RWPE1 (cell line): ENCODE measurements at regions not wholly inside any gene's neighbourhood (a gene's known extent, or its start where the extent isn't known, plus 50 kb on each side); places are given as distances from the start of the nearest gene placed in this dataset.

Experiments
- CTCF ChIA-PET: fragments of 350-600 bp; sonication (Branson Sonifier 250); formaldehyde crosslinking; extraction: SDS; loops from one replicate; lab custom pipeline; 2021; lab: Yijun Ruan, JAX
- POLR2A ChIA-PET: fragments of 400-600 bp; formaldehyde crosslinking; extraction: SDS; loops from one replicate; lab custom pipeline; 2020; ENCODE audit warnings: antibody characterized with exemption; ENCODE audit not compliant: low non-redundant PET; lab: Yijun Ruan, JAX
- DNase-seq: peaks from one replicate; pipeline ENCODE4 v3.0.0; 2012; ENCODE audit warnings: low spot score
- H3K27ac ChIP-seq: fragments of 450-650 bp; 2 replicates; pipeline ENCODE4 v1.5.1; 2017
- CTCF ChIP-seq: fragments of 450-650 bp; conservative IDR thresholded peaks from 2 replicates; pipeline ENCODE4 v1.5.1; 2017; ENCODE audit warnings: low read depth, mild to moderate bottlenecking

DNA sequence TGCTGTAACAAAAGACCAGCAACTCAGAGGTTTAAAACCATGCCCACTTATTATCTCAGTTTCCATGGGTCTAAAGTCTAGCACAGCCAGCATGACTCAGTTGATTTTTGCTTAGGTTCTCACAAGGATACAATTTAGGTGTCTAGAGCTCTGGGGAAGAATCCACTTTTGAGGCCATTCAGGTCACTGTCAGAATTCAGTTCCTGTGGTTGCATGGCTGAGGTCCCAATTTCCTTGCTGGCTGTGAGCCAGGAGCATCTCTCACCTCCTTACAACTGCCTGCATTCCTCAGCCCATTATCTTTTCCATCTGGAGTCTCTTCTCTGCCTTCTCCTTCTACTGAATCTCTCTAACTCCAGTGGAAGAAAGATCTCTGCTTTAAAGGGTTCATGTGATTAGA is 240.5 kb upstream of the CFAP20DC start:
- TF ChIP-seq CTCF, result no peak
- POLR2A ChIA-PET, result no interaction called here
- no peak overlapping the region for H3K27ac ChIP-seq
- no peak for DNase-seq
- CTCF ChIA-PET, result interaction anchor here (0.5 kb wide), 1 partner anchor 16 kb away, joined by 3 read pairs; no protein-coding TSS in a partner anchor

GRCh38 chr3:59289831-59290230 is 240.0 kb upstream of the CFAP20DC start:
- H3K27ac ChIP-seq, result no peak overlapping the region
- TF ChIP-seq CTCF, result no peak
- DNase-seq, result no peak
- CTCF ChIA-PET, result interaction anchor here (0.5 kb wide), 1 partner anchor 16 kb away, joined by 3 read pairs; no protein-coding TSS in a partner anchor
- POLR2A ChIA-PET, result no interaction called here

GRCh38 chr3:59288951-59289350 is 239.1 kb upstream of the CFAP20DC start:
- H3K27ac ChIP-seq, result no peak overlapping the region
- no peak for DNase-seq
- TF ChIP-seq CTCF, result no peak
- POLR2A ChIA-PET, result no interaction called here
- CTCF ChIA-PET, result no interaction called here

- CTCF ChIA-PET, result interaction anchor here (0.6 kb wide), 2 partner anchors 244 to 1097 kb away, joined by 3 read pairs; no protein-coding TSS in a partner anchor
- no peak for TF ChIP-seq CTCF
- POLR2A ChIA-PET, result no interaction called here
- DNase-seq, result no peak
- no peak overlapping the region for H3K27ac ChIP-seq
These were observed 237.1 kb upstream of the CFAP20DC start for GRCh38 chr3:59286791-59287531.

GRCh38 chr3:59285560-59285959 is 235.7 kb upstream of the CFAP20DC start:
- CTCF ChIA-PET, result no interaction called here
- TF ChIP-seq CTCF, result no peak
- POLR2A ChIA-PET, result no interaction called here
- no peak overlapping the region for H3K27ac ChIP-seq
- no peak for DNase-seq

- POLR2A ChIA-PET, result no interaction called here
- DNase-seq, result no peak
- TF ChIP-seq CTCF, result no peak
- CTCF ChIA-PET, result no interaction called here
- H3K27ac ChIP-seq, result no peak overlapping the region
These were observed 235.1 kb upstream of the CFAP20DC start for GRCh38 chr3:59284926-59285325.
